ENCODE measurements at regions not wholly inside any gene's neighbourhood (a gene's known extent, or its start where the extent isn't known, plus 50 kb on each side); places are given as distances from the start of the nearest gene placed in this dataset.

GRCh38 chr2:136045835-136046570, 60.6 kb upstream of the DARS1 start:
- Histone ChIP-seq H3K27me3 (no peaks in the 10 kb centered on the region), H3K9me3 (no peaks in the 10 kb centered on the region), H3K4me1 (no peaks in the 10 kb centered on the region), H3K27ac (no peak overlapping the region), H3K36me3 (no peaks in the 10 kb centered on the region), H3K4me3 (no peak overlapping the region)
- ATAC-seq = no peak
- no peak for DNase-seq
- TF ChIP-seq CTCF (IDR thresholded peaks at IDR 0.05) = no peak
- no peak for TF ChIP-seq POLR2A (IDR thresholded peaks at IDR 0.05)
- intact Hi-C loops (cut with DNase I) = no loop called here
- 86% methylated on average over 1 of the region's 1 CpG for WGBS (ENCODE audit: insufficient coverage, low coverage, low lambda C conversion rate, missing lambda C conversion rate)

GRCh38 chr2:136045344-136045743, 59.9 kb upstream of the DARS1 start:
- 27% methylated on average over 1 of the region's 1 CpG for WGBS (ENCODE audit: insufficient coverage, low coverage, low lambda C conversion rate, missing lambda C conversion rate)
- TF ChIP-seq POLR2A (IDR thresholded peaks at IDR 0.05) (no peak), CTCF (IDR thresholded peaks at IDR 0.05) (no peak)
- Histone ChIP-seq H3K27me3 (no peaks in the 10 kb centered on the region), H3K36me3 (no peaks in the 10 kb centered on the region), H3K9me3 (no peaks in the 10 kb centered on the region), H3K4me3 (no peak overlapping the region), H3K4me1 (no peaks in the 10 kb centered on the region), H3K27ac (no peak overlapping the region)
- ATAC-seq = no peak
- DNase-seq = no peak
- intact Hi-C loops (cut with DNase I) = no loop called here
